GM18511 (cell line): ENCODE measurements at regions not wholly inside any gene's neighbourhood (a gene's known extent, or its start where the extent isn't known, plus 50 kb on each side); places are given as distances from the start of the nearest gene placed in this dataset.
"Not testable (repeated sequence)": the region's sequence is repeated elsewhere in the genome, so short reads cannot be mapped to it uniquely, and the experiment has no call there.

Experiments
- ATAC-seq: cut with Tn5 transposase; IDR thresholded peaks from one replicate; pipeline ENCODE4 v1.9.1; 2021; ENCODE audit warnings: mild to moderate bottlenecking, moderate library complexity; ENCODE audit not compliant: unreplicated experiment

- ATAC-seq, result no peak
These were observed 105.3 kb upstream of the C2CD4B start for GRCh38 chr15:62270216-62270921.

GRCh38 chr15:62272290-62272689 lies 107.2 kb upstream of the C2CD4B start:
- no peak for ATAC-seq

- no peak for ATAC-seq
These were observed 110.7 kb upstream of the C2CD4B start for GRCh38 chr15:62275831-62276230.

- no peak for ATAC-seq
These were observed 112.8 kb upstream of the C2CD4B start for GRCh38 chr15:62277816-62278394.

- ATAC-seq, result no peak
These were observed 113.4 kb upstream of the C2CD4B start for GRCh38 chr15:62278534-62278933.

GRCh38 chr15:62279041-62279440 lies 114.0 kb upstream of the C2CD4B start:
- ATAC-seq, result no peak

GRCh38 chr15:62280625-62281024 lies 115.5 kb upstream of the C2CD4B start:
- no peak for ATAC-seq

GRCh38 chr15:62281801-62282200 lies 116.7 kb upstream of the C2CD4B start:
- ATAC-seq, result not testable (repeated sequence)

- ATAC-seq, result no peak
These were observed 122.2 kb upstream of the C2CD4B start for GRCh38 chr15:62287066-62287857.

GRCh38 chr15:62288361-62289017 lies 123.4 kb upstream of the C2CD4B start:
- no peak for ATAC-seq

GRCh38 chr15:62291262-62291661 lies 126.2 kb upstream of the C2CD4B start:
- ATAC-seq, result no peak

- no peak for ATAC-seq
These were observed 131.8 kb upstream of the C2CD4B start for GRCh38 chr15:62296756-62297507.

- no peak for ATAC-seq
These were observed 132.4 kb upstream of the C2CD4B start for GRCh38 chr15:62297522-62297921.

- no peak for ATAC-seq
These were observed 132.8 kb upstream of the C2CD4B start for GRCh38 chr15:62297933-62298332.

GRCh38 chr15:62298811-62299210 lies 133.7 kb upstream of the C2CD4B start:
- no peak for ATAC-seq

- ATAC-seq, result no peak
These were observed 134.5 kb upstream of the C2CD4B start for GRCh38 chr15:62299541-62299940.

GRCh38 chr15:62301993-62302675 lies 137.0 kb upstream of the C2CD4B start:
- ATAC-seq, result no peak

- no peak for ATAC-seq
These were observed 141.9 kb upstream of the C2CD4B start for GRCh38 chr15:62306851-62307504.

GRCh38 chr15:62307551-62307950 lies 142.5 kb upstream of the C2CD4B start:
- ATAC-seq, result no peak
